ENCODE measurements at regions not wholly inside any gene's neighbourhood (a gene's known extent, or its start where the extent isn't known, plus 50 kb on each side); places are given as distances from the start of the nearest gene placed in this dataset.

- no peak for DNase-seq (ENCODE audit: low spot score)
- Mint-ChIP-seq H3K4me3 (no peak overlapping the region), H3K27ac (no peak overlapping the region), H3K4me1 (ENCODE audit: low read depth) (no peaks in the 10 kb centered on the region), H3K9me3 (no peaks in the 10 kb centered on the region), H3K36me3 (ENCODE audit: low read depth) (no peaks in the 10 kb centered on the region), H3K27me3 (ENCODE audit: insufficient read depth) (peaks cover 3% of the 10 kb centered on the region)
- intact Hi-C loops (cut with micrococcal nuclease), result no loop called here
These were observed 92.1 kb upstream of the SLC44A3 start for GRCh38 chr1:94727846-94728715.

- no peaks in the 10 kb centered on the region for H3K36me3 Mint-ChIP-seq (ENCODE audit: low read depth)
- intact Hi-C loops (cut with micrococcal nuclease), result no loop called here
- no peak for DNase-seq (ENCODE audit: low spot score)
- H3K4me1 Mint-ChIP-seq (ENCODE audit: low read depth), result no peaks in the 10 kb centered on the region
- H3K4me3 Mint-ChIP-seq, result no peak overlapping the region
- H3K9me3 Mint-ChIP-seq, result no peaks in the 10 kb centered on the region
- H3K27me3 Mint-ChIP-seq (ENCODE audit: insufficient read depth), result peaks cover 3% of the 10 kb centered on the region
- H3K27ac Mint-ChIP-seq, result no peak overlapping the region
These were observed 93.0 kb upstream of the SLC44A3 start for GRCh38 chr1:94726981-94727685.

GRCh38 chr1:94725566-94725965 lies 94.6 kb upstream of the SLC44A3 start:
- peaks cover 13% of the 10 kb centered on the region for H3K4me1 Mint-ChIP-seq (ENCODE audit: low read depth)
- intact Hi-C loops (cut with micrococcal nuclease), result no loop called here
- peaks cover 3% of the 10 kb centered on the region for H3K27me3 Mint-ChIP-seq (ENCODE audit: insufficient read depth)
- H3K36me3 Mint-ChIP-seq (ENCODE audit: low read depth), result no peaks in the 10 kb centered on the region
- no peak for DNase-seq (ENCODE audit: low spot score)
- no peak overlapping the region for H3K27ac Mint-ChIP-seq
- no peaks in the 10 kb centered on the region for H3K9me3 Mint-ChIP-seq
- no peak overlapping the region for H3K4me3 Mint-ChIP-seq

GRCh38 chr1:94723894-94724293 lies 96.3 kb upstream of the SLC44A3 start:
- peaks cover 22% of the 10 kb centered on the region for H3K4me1 Mint-ChIP-seq (ENCODE audit: low read depth)
- intact Hi-C loops (cut with micrococcal nuclease), result no loop called here
- H3K36me3 Mint-ChIP-seq (ENCODE audit: low read depth), result no peaks in the 10 kb centered on the region

GRCh38 chr1:94723463-94723862 lies 96.7 kb upstream of the SLC44A3 start:
- Mint-ChIP-seq H3K27me3 (ENCODE audit: insufficient read depth) (peaks cover 7% of the 10 kb centered on the region), H3K4me1 (ENCODE audit: low read depth) (peaks cover 22% of the 10 kb centered on the region), H3K9me3 (no peaks in the 10 kb centered on the region), H3K27ac (no peak overlapping the region), H3K4me3 (no peak overlapping the region), H3K36me3 (ENCODE audit: low read depth) (no peaks in the 10 kb centered on the region)
- intact Hi-C loops (cut with micrococcal nuclease), result no loop called here
- no peak for DNase-seq (ENCODE audit: low spot score)

More at GRCh38 chr1:94723894-94724293, 96.3 kb upstream of the SLC44A3 start:
- DNase-seq (ENCODE audit: low spot score), result no peak
- Mint-ChIP-seq H3K27me3 (ENCODE audit: insufficient read depth) (peaks cover 5% of the 10 kb centered on the region), H3K4me3 (no peak overlapping the region), H3K27ac (no peak overlapping the region), H3K9me3 (no peaks in the 10 kb centered on the region)

GRCh38 chr1:94722181-94722580 lies 98.0 kb upstream of the SLC44A3 start:
- Mint-ChIP-seq H3K4me3 (no peak overlapping the region), H3K9me3 (no peaks in the 10 kb centered on the region), H3K36me3 (ENCODE audit: low read depth) (no peaks in the 10 kb centered on the region), H3K27ac (no peak overlapping the region), H3K4me1 (ENCODE audit: low read depth) (peaks cover 22% of the 10 kb centered on the region), H3K27me3 (ENCODE audit: insufficient read depth) (peaks cover 7% of the 10 kb centered on the region)
- intact Hi-C loops (cut with micrococcal nuclease), result no loop called here
- no peak for DNase-seq (ENCODE audit: low spot score)

GRCh38 chr1:94721240-94721639 lies 98.9 kb upstream of the SLC44A3 start:
- peaks cover 4% of the 10 kb centered on the region for H3K27me3 Mint-ChIP-seq (ENCODE audit: insufficient read depth)
- H3K4me3 Mint-ChIP-seq, result no peak overlapping the region
- peak; percentile 5 for DNase-seq (ENCODE audit: low spot score)
- H3K36me3 Mint-ChIP-seq (ENCODE audit: low read depth), result no peaks in the 10 kb centered on the region
- no peaks in the 10 kb centered on the region for H3K9me3 Mint-ChIP-seq
- H3K4me1 Mint-ChIP-seq (ENCODE audit: low read depth), result peaks cover 22% of the 10 kb centered on the region
- no peak overlapping the region for H3K27ac Mint-ChIP-seq
- intact Hi-C loops (cut with micrococcal nuclease), result no loop called here

GRCh38 chr1:94719926-94720793 lies 100.0 kb upstream of the SLC44A3 start:
- intact Hi-C loops (cut with micrococcal nuclease), result no loop called here
- peak; percentile 22 for DNase-seq (ENCODE audit: low spot score)
- H3K4me3 Mint-ChIP-seq, result no peak overlapping the region

GRCh38 chr1:94716965-94717364 lies 103.2 kb upstream of the SLC44A3 start:
- intact Hi-C loops (cut with micrococcal nuclease), result no loop called here
- Mint-ChIP-seq H3K27me3 (ENCODE audit: insufficient read depth) (peaks cover 11% of the 10 kb centered on the region), H3K27ac (no peak overlapping the region)

More at GRCh38 chr1:94719926-94720793, 100.0 kb upstream of the SLC44A3 start:
- Mint-ChIP-seq H3K4me1 (ENCODE audit: low read depth) (peaks cover 22% of the 10 kb centered on the region), H3K36me3 (ENCODE audit: low read depth) (no peaks in the 10 kb centered on the region), H3K9me3 (no peaks in the 10 kb centered on the region), H3K27ac (peak overlapping the region; percentile 59), H3K27me3 (ENCODE audit: insufficient read depth) (peaks cover 4% of the 10 kb centered on the region)

GRCh38 chr1:94715321-94715720 lies 104.8 kb upstream of the SLC44A3 start:
- peaks cover 11% of the 10 kb centered on the region for H3K27me3 Mint-ChIP-seq (ENCODE audit: insufficient read depth)
- peaks cover 6% of the 10 kb centered on the region for H3K4me1 Mint-ChIP-seq (ENCODE audit: low read depth)
- intact Hi-C loops (cut with micrococcal nuclease), result no loop called here
- H3K27ac Mint-ChIP-seq, result no peak overlapping the region
- no peaks in the 10 kb centered on the region for H3K36me3 Mint-ChIP-seq (ENCODE audit: low read depth)
- H3K9me3 Mint-ChIP-seq, result no peaks in the 10 kb centered on the region
- no peak overlapping the region for H3K4me3 Mint-ChIP-seq
- no peak for DNase-seq (ENCODE audit: low spot score)

More at GRCh38 chr1:94716965-94717364, 103.2 kb upstream of the SLC44A3 start:
- Mint-ChIP-seq H3K36me3 (ENCODE audit: low read depth) (no peaks in the 10 kb centered on the region), H3K4me3 (no peak overlapping the region), H3K9me3 (no peaks in the 10 kb centered on the region), H3K4me1 (ENCODE audit: low read depth) (peaks cover 22% of the 10 kb centered on the region)
- no peak for DNase-seq (ENCODE audit: low spot score)

- intact Hi-C loops (cut with micrococcal nuclease), result no loop called here
- H3K9me3 Mint-ChIP-seq, result no peaks in the 10 kb centered on the region
- no peak overlapping the region for H3K27ac Mint-ChIP-seq
- no peaks in the 10 kb centered on the region for H3K4me1 Mint-ChIP-seq (ENCODE audit: low read depth)
- no peaks in the 10 kb centered on the region for H3K36me3 Mint-ChIP-seq (ENCODE audit: low read depth)
- DNase-seq (ENCODE audit: low spot score), result no peak
- H3K4me3 Mint-ChIP-seq, result no peak overlapping the region
- H3K27me3 Mint-ChIP-seq (ENCODE audit: insufficient read depth), result peaks cover 9% of the 10 kb centered on the region
These were observed 105.6 kb upstream of the SLC44A3 start for GRCh38 chr1:94714552-94714951.

- H3K27me3 Mint-ChIP-seq (ENCODE audit: insufficient read depth), result peaks cover 9% of the 10 kb centered on the region
- no peak overlapping the region for H3K4me3 Mint-ChIP-seq
- no peak overlapping the region for H3K27ac Mint-ChIP-seq
- intact Hi-C loops (cut with micrococcal nuclease), result no loop called here
- H3K36me3 Mint-ChIP-seq (ENCODE audit: low read depth), result no peaks in the 10 kb centered on the region
- no peaks in the 10 kb centered on the region for H3K9me3 Mint-ChIP-seq
- no peak for DNase-seq (ENCODE audit: low spot score)
- H3K4me1 Mint-ChIP-seq (ENCODE audit: low read depth), result no peaks in the 10 kb centered on the region
These were observed 106.0 kb upstream of the SLC44A3 start for GRCh38 chr1:94714152-94714551.
